ENCODE measurements at regions not wholly inside any gene's neighbourhood (a gene's known extent, or its start where the extent isn't known, plus 50 kb on each side); places are given as distances from the start of the nearest gene placed in this dataset.

- POLR2A ChIA-PET: no interaction called here
- in situ Hi-C loops (cut with MboI) (no loop called here), intact Hi-C loops (cut with micrococcal nuclease) (no loop called here)
- DNase-seq (ENCODE audit: extremely low read depth in 1 of 4, low spot score in 3 of 4) (no peak), FAIRE-seq (no peak), ATAC-seq (no peak)
- CTCF ChIA-PET (ENCODE audit: low intra/inter-chr PET ratio): no interaction called here
- Histone ChIP-seq H3K4me3 (no peak overlapping the region), H3K79me2 (ENCODE audit: control insufficient read depth, insufficient read depth, low read length) (no peaks in the 10 kb centered on the region), H3K4me1 (replicated peaks in 1 of 2; ENCODE audit: control insufficient read depth in 2 of 2, insufficient read depth in 2 of 2, low read length in 2 of 2) (no peaks in the 10 kb centered on the region), H3K27ac (ENCODE audit: extremely low read depth, low read depth, low read length) (no peak overlapping the region), H3K4me2 (ENCODE audit: insufficient read depth, low read length) (no peak overlapping the region), H4K20me1 (replicated peaks; ENCODE audit: control insufficient read depth, insufficient read depth, low read length) (no peaks in the 10 kb centered on the region; the same call in 1 of the 2 replicates), H3K36me3 (ENCODE audit: control insufficient read depth, insufficient read depth, low read length) (no peaks in the 10 kb centered on the region), H3K9me1 (ENCODE audit: control insufficient read depth, insufficient read depth, low read length) (no peaks in the 10 kb centered on the region), H3K9me3 (replicated peaks; ENCODE audit: control insufficient read depth, insufficient read depth, low read depth, low read length) (no peaks in the 10 kb centered on the region), H3K27me3 (ENCODE audit: control insufficient read depth in 2 of 2, insufficient read depth in 2 of 2, low read length in 2 of 2) (no peaks in the 10 kb centered on the region), H3K9ac (ENCODE audit: insufficient read depth in 1 of 2, low read depth in 2 of 2, low read length in 2 of 2) (no peak overlapping the region), H2AFZ (ENCODE audit: low read depth, low read length) (no peak overlapping the region)
- TF ChIP-seq JUN (IDR thresholded peaks at IDR 0.05; ENCODE audit: borderline replicate concordance, low read depth, low read length): no peak
- TF ChIP-seq JUN (CRISPR knock-in tag; IDR thresholded peaks at IDR 0.05; ENCODE audit: borderline replicate concordance): no peak
- TF ChIP-seq CBX2 (IDR thresholded peaks at IDR 0.05; ENCODE audit: insufficient read depth, low read length, poor library complexity, severe bottlenecking): no peak
- peak; percentile 80 for TF ChIP-seq HNRNPK (IDR thresholded peaks at IDR 0.05; ENCODE audit: low read depth, low read length, poor library complexity, severe bottlenecking)
- TF ChIP-seq LEF1 (IDR thresholded peaks at IDR 0.05): no peak
- peak; percentile 21 for TF ChIP-seq PCBP2 (IDR thresholded peaks at IDR 0.05; ENCODE audit: low read depth, low read length, poor library complexity, severe bottlenecking)
- TF ChIP-seq ETV5 (CRISPR knock-in tag; IDR thresholded peaks at IDR 0.05; ENCODE audit: low read depth): no peak
- no TSS peak for BruUV-seq (replicated peaks)
- WGBS (ENCODE audit: insufficient coverage, low coverage, missing lambda C conversion rate): 0% methylated on average over 3 of the region's 3 CpGs
These were observed 579.2 kb downstream of the MED13L start for GRCh38 chr12:115698257-115698656.

- WGBS (ENCODE audit: insufficient coverage, low coverage, missing lambda C conversion rate): 1% methylated on average over 5 of the region's 5 CpGs
- Histone ChIP-seq H3K36me3 (ENCODE audit: control insufficient read depth, insufficient read depth, low read length) (no peaks in the 10 kb centered on the region), H3K79me2 (ENCODE audit: control insufficient read depth, insufficient read depth, low read length) (no peaks in the 10 kb centered on the region), H3K9me1 (ENCODE audit: control insufficient read depth, insufficient read depth, low read length) (no peaks in the 10 kb centered on the region), H3K4me2 (ENCODE audit: insufficient read depth, low read length) (no peak overlapping the region), H3K9ac (ENCODE audit: insufficient read depth in 1 of 2, low read depth in 2 of 2, low read length in 2 of 2) (no peak overlapping the region), H3K27me3 (ENCODE audit: control insufficient read depth in 2 of 2, insufficient read depth in 2 of 2, low read length in 2 of 2) (no peaks in the 10 kb centered on the region), H3K4me3 (no peak overlapping the region), H3K27ac (ENCODE audit: extremely low read depth, low read depth, low read length) (no peak overlapping the region), H2AFZ (ENCODE audit: low read depth, low read length) (no peak overlapping the region), H3K4me1 (replicated peaks in 1 of 2; ENCODE audit: control insufficient read depth in 2 of 2, insufficient read depth in 2 of 2, low read length in 2 of 2) (no peaks in the 10 kb centered on the region), H4K20me1 (replicated peaks; ENCODE audit: control insufficient read depth, insufficient read depth, low read length) (no peaks in the 10 kb centered on the region; the same call in 1 of the 2 replicates), H3K9me3 (replicated peaks; ENCODE audit: control insufficient read depth, insufficient read depth, low read depth, low read length) (no peaks in the 10 kb centered on the region)
- in situ Hi-C loops (cut with MboI): no loop called here
- BruUV-seq (replicated peaks): no TSS peak
- FAIRE-seq (no peak), DNase-seq (ENCODE audit: extremely low read depth in 1 of 4, low spot score in 3 of 4) (no peak), ATAC-seq (no peak)
- ChIA-PET CTCF (ENCODE audit: low intra/inter-chr PET ratio) (no interaction called here), POLR2A (no interaction called here)
- intact Hi-C loops (cut with micrococcal nuclease): no loop called here
- TF ChIP-seq, protein P1, sequence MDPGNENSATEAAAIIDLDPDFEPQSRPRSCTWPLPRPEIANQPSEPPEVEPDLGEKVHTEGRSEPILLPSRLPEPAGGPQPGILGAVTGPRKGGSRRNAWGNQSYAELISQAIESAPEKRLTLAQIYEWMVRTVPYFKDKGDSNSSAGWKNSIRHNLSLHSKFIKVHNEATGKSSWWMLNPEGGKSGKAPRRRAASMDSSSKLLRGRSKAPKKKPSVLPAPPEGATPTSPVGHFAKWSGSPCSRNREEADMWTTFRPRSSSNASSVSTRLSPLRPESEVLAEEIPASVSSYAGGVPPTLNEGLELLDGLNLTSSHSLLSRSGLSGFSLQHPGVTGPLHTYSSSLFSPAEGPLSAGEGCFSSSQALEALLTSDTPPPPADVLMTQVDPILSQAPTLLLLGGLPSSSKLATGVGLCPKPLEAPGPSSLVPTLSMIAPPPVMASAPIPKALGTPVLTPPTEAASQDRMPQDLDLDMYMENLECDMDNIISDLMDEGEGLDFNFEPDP (CRISPR knock-in tag; IDR thresholded peaks at IDR 0.05): no peak
- TF ChIP-seq ESRRB (CRISPR knock-in tag; IDR thresholded peaks at IDR 0.05; ENCODE audit: borderline replicate concordance) (no peak), SMARCE1 (IDR thresholded peaks at IDR 0.05) (no peak), KAT2B (IDR thresholded peaks at IDR 0.05; ENCODE audit: low read depth, low read length) (no peak), ZNF57 (CRISPR knock-in tag; IDR thresholded peaks at IDR 0.05) (no peak), RBM14 (IDR thresholded peaks at IDR 0.05; ENCODE audit: borderline replicate concordance, insufficient read depth, low read depth, low read length) (no peak), TEAD4 (IDR thresholded peaks at IDR 0.05; ENCODE audit: low read length) (no peak), TEAD4 (CRISPR knock-in tag; IDR thresholded peaks at IDR 0.05; ENCODE audit: borderline replicate concordance) (no peak), SRSF3 (IDR thresholded peaks at IDR 0.05; ENCODE audit: insufficient read depth, low read length) (no peak), OTX1 (CRISPR knock-in tag; IDR thresholded peaks at IDR 0.05) (no peak), ETS2 (tag; IDR thresholded peaks at IDR 0.05; ENCODE audit: borderline replicate concordance, poor library complexity, severe bottlenecking) (no peak)
These were observed 580.2 kb downstream of the MED13L start for GRCh38 chr12:115697340-115697739.

Data from K562 (cell line).